WTC11 (cell line): ENCODE measurements at regions not wholly inside any gene's neighbourhood (a gene's known extent, or its start where the extent isn't known, plus 50 kb on each side); places are given as distances from the start of the nearest gene placed in this dataset.

Source experiments
- ATAC-seq: fragments of 200-7000 bp; cut with Tn5 transposase; 2 replicates; pipeline ENCODE4 v1.10.0; 2021; ENCODE audit warnings: mild to moderate bottlenecking, moderate library complexity
- CTCF ChIA-PET: fragments of 300-600 bp; sonication (Branson Sonifier 250); formaldehyde crosslinking; loops from one replicate; lab custom pipeline; 2021; ENCODE audit warnings: antibody characterized with exemption; lab: Charles Lee
- POLR2A ChIA-PET: fragments of 350-600 bp; sonication (Branson Sonifier 250); formaldehyde crosslinking; loops from one replicate; lab custom pipeline; 2021; ENCODE audit warnings: antibody characterized with exemption; lab: Charles Lee
- DNase-seq: peaks from one replicate; pipeline ENCODE4 v3.0.0; 2021; ENCODE audit warnings: low spot score
- H3K27ac Mint-ChIP-seq: 2 replicates; pipeline ENCODE4 v1.8.0; 2021; ENCODE audit warnings: mixed read lengths
- H3K27me3 Mint-ChIP-seq: 2 replicates; pipeline ENCODE4 v1.8.0; 2021; ENCODE audit warnings: low read depth, mild to moderate bottlenecking, moderate library complexity, mixed read lengths
- H3K36me3 Mint-ChIP-seq: 2 replicates; pipeline ENCODE4 v1.8.0; 2021; ENCODE audit warnings: mixed read lengths
- H3K4me1 Mint-ChIP-seq: 2 replicates; pipeline ENCODE4 v1.8.0; 2022; ENCODE audit warnings: mixed read lengths
- H3K4me3 Mint-ChIP-seq: 2 replicates; pipeline ENCODE4 v1.8.0; 2021; ENCODE audit warnings: mild to moderate bottlenecking, moderate library complexity, mixed read lengths
- H3K9me3 Mint-ChIP-seq: 2 replicates; pipeline ENCODE4 v1.8.0; 2021; ENCODE audit warnings: mixed read lengths
- ATF3 ChIP-seq: sonication (generic); formaldehyde crosslinking; conservative IDR thresholded peaks from 2 replicates; pipeline ENCODE4 v1.8.1; 2022; ENCODE audit warnings: mild to moderate bottlenecking, missing genetic modification reagents
- CBFB ChIP-seq: sonication (generic); formaldehyde crosslinking; IDR thresholded peaks from 2 replicates; pipeline ENCODE4 v1.8.1; 2022; ENCODE audit warnings: mild to moderate bottlenecking, low read depth, missing genetic modification reagents
- CDX4 ChIP-seq: fragments of 250-450 bp; sonication (Bioruptor Pico); IDR thresholded peaks from 2 replicates; pipeline ENCODE4 v1.9.0; 2021; ENCODE audit warnings: moderate library complexity, mild to moderate bottlenecking, inconsistent platforms, borderline replicate concordance
- E2F4 ChIP-seq: sonication (generic); formaldehyde crosslinking; IDR thresholded peaks from 2 replicates; pipeline ENCODE4 v1.8.1; 2022; ENCODE audit warnings: low read depth, mild to moderate bottlenecking, moderate library complexity, missing genetic modification reagents, borderline replicate concordance
- E2F5 ChIP-seq: sonication (generic); formaldehyde crosslinking; IDR thresholded peaks from 2 replicates; pipeline ENCODE4 v1.8.1; 2022; ENCODE audit warnings: mild to moderate bottlenecking, moderate library complexity, missing genetic modification reagents
- FOXK1 ChIP-seq: sonication (generic); formaldehyde crosslinking; IDR thresholded peaks from 2 replicates; pipeline ENCODE4 v1.8.0; 2022; ENCODE audit warnings: mild to moderate bottlenecking, moderate library complexity, missing genetic modification reagents
- FOXP1 ChIP-seq: sonication (generic); formaldehyde crosslinking; IDR thresholded peaks from 2 replicates; pipeline ENCODE4 v1.8.0; 2022; ENCODE audit warnings: missing genetic modification reagents, mild to moderate bottlenecking, moderate library complexity, borderline replicate concordance
- HMGXB4 ChIP-seq: sonication (generic); formaldehyde crosslinking; IDR thresholded peaks from 2 replicates; pipeline ENCODE4 v1.8.1; 2023; ENCODE audit warnings: mild to moderate bottlenecking, moderate library complexity, missing genetic modification reagents
- IRF2 ChIP-seq: sonication (generic); formaldehyde crosslinking; IDR thresholded peaks from 2 replicates; pipeline ENCODE4 v1.8.0; 2022; ENCODE audit warnings: low read depth, missing genetic modification reagents, borderline replicate concordance
- NR3C1 ChIP-seq: sonication (generic); formaldehyde crosslinking; conservative IDR thresholded peaks from 2 replicates; pipeline ENCODE4 v1.8.1; 2023; ENCODE audit warnings: low read depth, mild to moderate bottlenecking, missing genetic modification reagents
- SMAD3 ChIP-seq: sonication (generic); formaldehyde crosslinking; IDR thresholded peaks from 2 replicates; pipeline ENCODE4 v1.8.0; 2022; ENCODE audit warnings: missing genetic modification reagents, mild to moderate bottlenecking, borderline replicate concordance
- SOX15 ChIP-seq: fragments of 250-450 bp; sonication (Bioruptor Pico); IDR thresholded peaks from 2 replicates; pipeline ENCODE4 v1.9.0; 2021; ENCODE audit warnings: mild to moderate bottlenecking
- ZNF121 ChIP-seq: sonication (generic); formaldehyde crosslinking; IDR thresholded peaks from 2 replicates; pipeline ENCODE4 v1.8.0; 2023; ENCODE audit warnings: missing genetic modification reagents
- ZNF138 ChIP-seq: sonication (generic); formaldehyde crosslinking; conservative IDR thresholded peaks from 2 replicates; pipeline ENCODE4 v1.8.1; 2022; ENCODE audit warnings: mild to moderate bottlenecking, moderate library complexity, missing genetic modification reagents
- ZNF219 ChIP-seq: sonication (generic); formaldehyde crosslinking; IDR thresholded peaks from 2 replicates; pipeline ENCODE4 v1.8.0; 2023; ENCODE audit warnings: missing genetic modification reagents, mild to moderate bottlenecking, borderline replicate concordance
- TF ChIP-seq, protein P1 (sequence below): sonication (generic); formaldehyde crosslinking; IDR thresholded peaks from 2 replicates; pipeline ENCODE4 v1.8.1; 2023; ENCODE audit warnings: mild to moderate bottlenecking, missing genetic modification reagents, borderline replicate concordance
- TF ChIP-seq, protein P2 (sequence below): sonication (generic); formaldehyde crosslinking; IDR thresholded peaks from 2 replicates; pipeline ENCODE4 v1.8.0; 2022; ENCODE audit warnings: missing genetic modification reagents

DNA sequence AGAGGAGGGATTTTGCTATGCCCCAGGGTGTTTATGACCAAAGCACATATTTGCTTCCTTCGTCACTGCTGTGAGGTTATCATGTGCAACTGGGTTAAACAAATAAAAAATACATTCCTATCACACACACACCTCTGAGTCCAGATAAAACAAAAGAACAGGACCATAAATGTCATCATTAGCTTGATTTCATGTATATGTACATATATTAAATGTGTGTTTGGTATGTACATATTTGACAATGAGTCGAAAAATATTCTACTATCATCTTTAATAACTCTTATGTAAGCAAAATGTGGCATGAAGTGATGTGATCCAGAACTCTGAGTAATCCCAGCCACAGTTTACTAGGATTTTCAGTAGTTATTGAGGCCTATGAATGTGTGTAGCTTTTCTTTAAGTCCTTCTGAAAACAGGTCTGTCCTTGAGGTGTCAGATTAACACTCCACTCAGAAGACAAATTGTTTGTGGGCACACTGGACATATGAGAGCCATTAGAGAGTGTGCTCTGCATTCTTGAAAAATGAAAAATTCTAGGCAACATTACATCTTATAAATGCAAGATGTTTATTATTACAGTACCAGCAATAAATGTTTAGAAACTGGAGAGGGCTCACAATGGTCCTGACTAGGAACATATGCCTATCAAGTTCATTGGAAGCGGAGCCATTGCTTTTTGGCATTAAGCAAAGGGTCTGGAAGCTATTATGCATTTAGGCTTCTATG is 335.1 kb upstream of the SEMA3A start (continued):
- TF ChIP-seq, protein P1, sequence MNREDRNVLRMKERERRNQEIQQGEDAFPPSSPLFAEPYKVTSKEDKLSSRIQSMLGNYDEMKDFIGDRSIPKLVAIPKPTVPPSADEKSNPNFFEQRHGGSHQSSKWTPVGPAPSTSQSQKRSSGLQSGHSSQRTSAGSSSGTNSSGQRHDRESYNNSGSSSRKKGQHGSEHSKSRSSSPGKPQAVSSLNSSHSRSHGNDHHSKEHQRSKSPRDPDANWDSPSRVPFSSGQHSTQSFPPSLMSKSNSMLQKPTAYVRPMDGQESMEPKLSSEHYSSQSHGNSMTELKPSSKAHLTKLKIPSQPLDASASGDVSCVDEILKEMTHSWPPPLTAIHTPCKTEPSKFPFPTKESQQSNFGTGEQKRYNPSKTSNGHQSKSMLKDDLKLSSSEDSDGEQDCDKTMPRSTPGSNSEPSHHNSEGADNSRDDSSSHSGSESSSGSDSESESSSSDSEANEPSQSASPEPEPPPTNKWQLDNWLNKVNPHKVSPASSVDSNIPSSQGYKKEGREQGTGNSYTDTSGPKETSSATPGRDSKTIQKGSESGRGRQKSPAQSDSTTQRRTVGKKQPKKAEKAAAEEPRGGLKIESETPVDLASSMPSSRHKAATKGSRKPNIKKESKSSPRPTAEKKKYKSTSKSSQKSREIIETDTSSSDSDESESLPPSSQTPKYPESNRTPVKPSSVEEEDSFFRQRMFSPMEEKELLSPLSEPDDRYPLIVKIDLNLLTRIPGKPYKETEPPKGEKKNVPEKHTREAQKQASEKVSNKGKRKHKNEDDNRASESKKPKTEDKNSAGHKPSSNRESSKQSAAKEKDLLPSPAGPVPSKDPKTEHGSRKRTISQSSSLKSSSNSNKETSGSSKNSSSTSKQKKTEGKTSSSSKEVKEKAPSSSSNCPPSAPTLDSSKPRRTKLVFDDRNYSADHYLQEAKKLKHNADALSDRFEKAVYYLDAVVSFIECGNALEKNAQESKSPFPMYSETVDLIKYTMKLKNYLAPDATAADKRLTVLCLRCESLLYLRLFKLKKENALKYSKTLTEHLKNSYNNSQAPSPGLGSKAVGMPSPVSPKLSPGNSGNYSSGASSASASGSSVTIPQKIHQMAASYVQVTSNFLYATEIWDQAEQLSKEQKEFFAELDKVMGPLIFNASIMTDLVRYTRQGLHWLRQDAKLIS (CRISPR knock-in tag), result no peak

- Mint-ChIP-seq H3K27ac (no peak overlapping the region), H3K27me3 (no peaks in the 10 kb centered on the region), H3K36me3 (no peaks in the 10 kb centered on the region), H3K4me1 (peaks cover 27% of the 10 kb centered on the region), H3K4me3 (no peak overlapping the region), H3K9me3 (no peaks in the 10 kb centered on the region)
- TF ChIP-seq ZNF121 (CRISPR knock-in tag) (no peak), NR3C1 (CRISPR knock-in tag) (no peak), ATF3 (no peak), ZNF138 (CRISPR knock-in tag) (no peak), E2F4 (no peak), IRF2 (CRISPR knock-in tag) (no peak), CDX4 (CRISPR knock-in tag) (no peak), SMAD3 (CRISPR knock-in tag) (no peak), CBFB (CRISPR knock-in tag) (no peak), HMGXB4 (CRISPR knock-in tag) (no peak), FOXK1 (no peak), E2F5 (CRISPR knock-in tag) (no peak), SOX15 (no peak), ZNF219 (CRISPR knock-in tag) (no peak), FOXP1 (CRISPR knock-in tag) (no peak)
- TF ChIP-seq, protein P2, sequence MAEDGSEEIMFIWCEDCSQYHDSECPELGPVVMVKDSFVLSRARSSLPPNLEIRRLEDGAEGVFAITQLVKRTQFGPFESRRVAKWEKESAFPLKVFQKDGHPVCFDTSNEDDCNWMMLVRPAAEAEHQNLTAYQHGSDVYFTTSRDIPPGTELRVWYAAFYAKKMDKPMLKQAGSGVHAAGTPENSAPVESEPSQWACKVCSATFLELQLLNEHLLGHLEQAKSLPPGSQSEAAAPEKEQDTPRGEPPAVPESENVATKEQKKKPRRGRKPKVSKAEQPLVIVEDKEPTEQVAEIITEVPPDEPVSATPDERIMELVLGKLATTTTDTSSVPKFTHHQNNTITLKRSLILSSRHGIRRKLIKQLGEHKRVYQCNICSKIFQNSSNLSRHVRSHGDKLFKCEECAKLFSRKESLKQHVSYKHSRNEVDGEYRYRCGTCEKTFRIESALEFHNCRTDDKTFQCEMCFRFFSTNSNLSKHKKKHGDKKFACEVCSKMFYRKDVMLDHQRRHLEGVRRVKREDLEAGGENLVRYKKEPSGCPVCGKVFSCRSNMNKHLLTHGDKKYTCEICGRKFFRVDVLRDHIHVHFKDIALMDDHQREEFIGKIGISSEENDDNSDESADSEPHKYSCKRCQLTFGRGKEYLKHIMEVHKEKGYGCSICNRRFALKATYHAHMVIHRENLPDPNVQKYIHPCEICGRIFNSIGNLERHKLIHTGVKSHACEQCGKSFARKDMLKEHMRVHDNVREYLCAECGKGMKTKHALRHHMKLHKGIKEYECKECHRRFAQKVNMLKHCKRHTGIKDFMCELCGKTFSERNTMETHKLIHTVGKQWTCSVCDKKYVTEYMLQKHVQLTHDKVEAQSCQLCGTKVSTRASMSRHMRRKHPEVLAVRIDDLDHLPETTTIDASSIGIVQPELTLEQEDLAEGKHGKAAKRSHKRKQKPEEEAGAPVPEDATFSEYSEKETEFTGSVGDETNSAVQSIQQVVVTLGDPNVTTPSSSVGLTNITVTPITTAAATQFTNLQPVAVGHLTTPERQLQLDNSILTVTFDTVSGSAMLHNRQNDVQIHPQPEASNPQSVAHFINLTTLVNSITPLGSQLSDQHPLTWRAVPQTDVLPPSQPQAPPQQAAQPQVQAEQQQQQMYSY (CRISPR knock-in tag), result no peak
- ATAC-seq (no peak), DNase-seq (no peak)
- CTCF ChIA-PET, result no interaction called here
- POLR2A ChIA-PET, result no interaction called here
Measured at GRCh38 chr7:84528756-84529479, 334.3 kb upstream of the SEMA3A start.
